ENCODE measurements at regions not wholly inside any gene's neighbourhood (a gene's known extent, or its start where the extent isn't known, plus 50 kb on each side); places are given as distances from the start of the nearest gene placed in this dataset.

GRCh38 chr15:53416219-53416940, 343.1 kb downstream of the WDR72 start:
- Histone ChIP-seq H3K4me3 (no peak overlapping the region), H3K27me3 (peaks cover 0 to 5% (median 0%) of the 10 kb centered on the region in 9 donors), H3K36me3 (no peaks in the 10 kb centered on the region), H3K9me3 (no peaks in the 10 kb centered on the region), H3K4me1 (no peaks in the 10 kb centered on the region), H3K27ac (no peak overlapping the region)
- ATAC-seq: no peak
- intact Hi-C loops (cut with DNase I): no loop called here
- no peak for DNase-seq
- TF ChIP-seq POLR2A (IDR thresholded peaks at IDR 0.05): no peak
- TF ChIP-seq, protein P1, sequence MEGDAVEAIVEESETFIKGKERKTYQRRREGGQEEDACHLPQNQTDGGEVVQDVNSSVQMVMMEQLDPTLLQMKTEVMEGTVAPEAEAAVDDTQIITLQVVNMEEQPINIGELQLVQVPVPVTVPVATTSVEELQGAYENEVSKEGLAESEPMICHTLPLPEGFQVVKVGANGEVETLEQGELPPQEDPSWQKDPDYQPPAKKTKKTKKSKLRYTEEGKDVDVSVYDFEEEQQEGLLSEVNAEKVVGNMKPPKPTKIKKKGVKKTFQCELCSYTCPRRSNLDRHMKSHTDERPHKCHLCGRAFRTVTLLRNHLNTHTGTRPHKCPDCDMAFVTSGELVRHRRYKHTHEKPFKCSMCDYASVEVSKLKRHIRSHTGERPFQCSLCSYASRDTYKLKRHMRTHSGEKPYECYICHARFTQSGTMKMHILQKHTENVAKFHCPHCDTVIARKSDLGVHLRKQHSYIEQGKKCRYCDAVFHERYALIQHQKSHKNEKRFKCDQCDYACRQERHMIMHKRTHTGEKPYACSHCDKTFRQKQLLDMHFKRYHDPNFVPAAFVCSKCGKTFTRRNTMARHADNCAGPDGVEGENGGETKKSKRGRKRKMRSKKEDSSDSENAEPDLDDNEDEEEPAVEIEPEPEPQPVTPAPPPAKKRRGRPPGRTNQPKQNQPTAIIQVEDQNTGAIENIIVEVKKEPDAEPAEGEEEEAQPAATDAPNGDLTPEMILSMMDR (IDR thresholded peaks at IDR 0.05): no peak
- WGBS, 4 donors: 56 to 80% (median 62%) methylated on average over 2 of the region's 2 CpGs

- Histone ChIP-seq H3K9me3 (no peaks in the 10 kb centered on the region), H3K27me3 (no peaks in the 10 kb centered on the region), H3K27ac (no peak overlapping the region), H3K4me3 (no peak overlapping the region), H3K4me1 (no peaks in the 10 kb centered on the region), H3K36me3 (no peaks in the 10 kb centered on the region)
- no peak for DNase-seq
- TF ChIP-seq POLR2A (IDR thresholded peaks at IDR 0.05): no peak
- TF ChIP-seq, protein P1 (IDR thresholded peaks at IDR 0.05): no peak
- ATAC-seq: no peak
- 73 to 87% (median 85%) methylated on average over 3 of the region's 3 CpGs for WGBS, 4 donors
- intact Hi-C loops (cut with DNase I): no loop called here
These were observed 345.3 kb downstream of the WDR72 start for GRCh38 chr15:53414167-53414566.

DNA sequence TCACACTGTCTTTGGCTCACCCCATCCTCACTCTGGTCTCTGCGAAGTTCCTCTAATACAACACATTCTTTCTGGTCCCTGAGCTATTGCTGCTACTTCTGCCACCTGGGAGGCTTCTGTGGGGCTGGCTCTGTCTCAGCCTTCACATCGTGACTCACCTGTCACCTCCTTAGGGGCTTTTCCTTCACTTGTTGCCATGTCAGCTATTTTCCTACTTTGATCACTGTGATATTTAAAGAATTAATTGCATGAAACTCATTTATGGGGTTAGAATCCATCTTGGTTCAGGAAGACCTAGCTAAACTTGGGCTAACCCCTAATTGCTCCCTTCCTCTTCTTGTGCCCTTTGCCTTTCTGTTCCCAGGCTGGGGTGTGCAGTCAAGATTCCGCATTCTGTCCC, 346.9 kb downstream of the WDR72 start:
- Histone ChIP-seq H3K4me3 (no peak overlapping the region), H3K4me1 (no peaks in the 10 kb centered on the region), H3K27ac (no peak overlapping the region), H3K27me3 (no peaks in the 10 kb centered on the region), H3K36me3 (no peaks in the 10 kb centered on the region), H3K9me3 (no peaks in the 10 kb centered on the region)
- no peak for ATAC-seq
- intact Hi-C loops (cut with DNase I): no loop called here
- TF ChIP-seq, protein P1 (IDR thresholded peaks at IDR 0.05): no peak
- no peak for TF ChIP-seq POLR2A (IDR thresholded peaks at IDR 0.05)
- whole genome bisulfite sequencing, 4 donors: 74 to 87% (median 80%) methylated on average over 3 of the region's 3 CpGs
- DNase-seq: no peak

DNA sequence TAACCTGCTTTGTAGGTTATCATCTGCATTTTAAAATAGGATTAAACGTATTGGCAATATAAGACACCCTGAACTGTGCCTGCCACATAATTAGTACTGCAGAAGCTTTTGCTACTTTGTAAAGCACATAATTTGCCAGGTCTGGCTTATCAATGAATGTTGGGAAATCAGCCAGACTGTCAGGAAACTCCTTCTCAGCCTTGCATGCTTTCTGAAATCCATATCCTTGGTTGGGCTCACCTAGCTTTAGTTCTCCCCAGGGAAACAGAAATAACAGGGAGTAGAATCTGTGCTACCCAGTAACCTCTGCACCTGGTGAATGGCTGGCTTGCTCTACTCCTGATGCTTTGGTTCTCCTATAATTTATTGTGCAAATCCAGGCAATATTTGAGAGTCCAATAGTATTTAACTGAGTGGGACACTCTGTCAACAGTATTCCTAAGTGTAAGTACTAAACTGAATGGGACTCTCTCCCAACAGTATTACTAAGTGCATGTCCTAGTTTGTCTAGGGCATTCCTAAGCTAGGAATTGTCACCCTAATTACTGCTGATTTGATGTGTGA, 354.5 kb downstream of the WDR72 start:
- ATAC-seq (no peak), DNase-seq (no peak)
- intact Hi-C loops (cut with DNase I): no loop called here
- no peak for TF ChIP-seq POLR2A (IDR thresholded peaks at IDR 0.05)
- TF ChIP-seq, protein P1 (IDR thresholded peaks at IDR 0.05): no peak
- no peak overlapping the region for H3K4me3 ChIP-seq
- no peaks in the 10 kb centered on the region for H3K4me1 ChIP-seq
- 21 to 43% (median 32%) methylated on average over 1 of the region's 1 CpG for WGBS, 4 donors
- no peak overlapping the region for H3K27ac ChIP-seq
- H3K27me3 ChIP-seq: peaks cover 0 to 4% (median 0%) of the 10 kb centered on the region in 9 donors
- H3K36me3 ChIP-seq: no peaks in the 10 kb centered on the region
- no peaks in the 10 kb centered on the region for H3K9me3 ChIP-seq
